SK-N-SH (cell line): ENCODE measurements at regions not wholly inside any gene's neighbourhood (a gene's known extent, or its start where the extent isn't known, plus 50 kb on each side); places are given as distances from the start of the nearest gene placed in this dataset.

ENCODE experiments used
- CTCF ChIA-PET: fragments of 300-600, 350-600 bp; formaldehyde crosslinking; extraction: SDS; loops from one replicate; lab custom pipeline; 2021; lab: Yijun Ruan, JAX
- POLR2A ChIA-PET: fragments of 350-600 bp; sonication (Branson Sonifier 250); formaldehyde crosslinking; extraction: SDS; loops from one replicate; lab custom pipeline; 2020; ENCODE audit warnings: antibody characterized with exemption, inconsistent platforms; lab: Yijun Ruan, JAX
- DNase-seq: peaks from one replicate; pipeline ENCODE4 v3.0.0; 2012
- H2AFZ ChIP-seq: fragments of 200-600 bp; sonication (generic); 2 replicates; pipeline ENCODE4 v1.8.1; 2016; ENCODE audit warnings: antibody characterized with exemption, mild to moderate bottlenecking, low read depth
- H3F3A ChIP-seq: fragments of 200-600 bp; sonication (generic); replicated peaks from 2 replicates; pipeline ENCODE3; 2016; ENCODE audit warnings: antibody characterized with exemption, mild to moderate bottlenecking; ENCODE audit not compliant: insufficient read depth
- H3K27ac ChIP-seq, 2 experiments: fragments of 200-500 bp in 1 of 2; fragments of 200-600 bp in 1 of 2; sonication (Bioruptor generic) in 1 of 2; sonication (generic), shearing (Covaris generic) in 1 of 2; 2 replicates each; pipeline versions ENCODE4 v1.5.1 to v1.6.1; 2014 to 2016; ENCODE audit warnings: low read depth in 2 of 2, inconsistent platforms in 1 of 2, low read length in 1 of 2, mild to moderate bottlenecking in 1 of 2, mixed read lengths in 1 of 2
- H3K27me3 ChIP-seq: fragments of 200-600 bp; sonication (generic), shearing (Covaris generic); 2 replicates; pipeline ENCODE4 v1.6.1; 2016; ENCODE audit warnings: mixed run types; ENCODE audit not compliant: insufficient read depth
- H3K36me3 ChIP-seq, 2 experiments: fragments of 200-500 bp in 1 of 2; fragments of 200-600 bp in 1 of 2; sonication (Bioruptor generic) in 1 of 2; sonication (generic) in 1 of 2; replicated peaks in 1 of 2; 2 replicates each; pipeline versions ENCODE3 to v1.5.1; 2014 to 2016; ENCODE audit warnings: low read length in 1 of 2, mild to moderate bottlenecking in 1 of 2; ENCODE audit not compliant: insufficient read depth in 2 of 2, control insufficient read depth in 1 of 2
- H3K4me1 ChIP-seq, 2 experiments: fragments of 200-500 bp in 1 of 2; fragments of 200-600 bp in 1 of 2; sonication (Bioruptor generic) in 1 of 2; sonication (generic), shearing (Covaris generic) in 1 of 2; 2 replicates each; pipeline versions ENCODE4 v1.5.1 to v1.6.1; 2014 to 2016; ENCODE audit warnings: low read depth in 1 of 2, low read length in 1 of 2, mixed run types in 1 of 2; ENCODE audit not compliant: insufficient read depth in 2 of 2, control insufficient read depth in 1 of 2
- H3K4me2 ChIP-seq: fragments of 200-600 bp; sonication (generic), shearing (Covaris generic); 2 replicates; pipeline ENCODE4 v1.6.1; 2017; ENCODE audit warnings: mixed run types
- H3K4me3 ChIP-seq, 2 experiments: fragments of 200-500 bp in 1 of 2; fragments of 200-600 bp in 1 of 2; sonication (Bioruptor generic) in 1 of 2; sonication (generic), shearing (Covaris generic) in 1 of 2; 2 replicates each; pipeline versions ENCODE4 v1.5.1 to v1.8.1; 2014 to 2016; ENCODE audit warnings: low read depth in 2 of 2, inconsistent platforms in 1 of 2, low read length in 1 of 2, mild to moderate bottlenecking in 1 of 2, mixed read lengths in 1 of 2, moderate library complexity in 1 of 2
- H3K79me2 ChIP-seq: fragments of 200-600 bp; sonication (generic); 2 replicates; pipeline ENCODE4 v1.8.1; 2017; ENCODE audit warnings: mild to moderate bottlenecking; ENCODE audit not compliant: insufficient read depth
- H3K9ac ChIP-seq: fragments of 200-600 bp; sonication (generic); 2 replicates; pipeline ENCODE4 v1.6.1; 2017; ENCODE audit warnings: mixed run types
- H3K9me2 ChIP-seq: fragments of 200-600 bp; sonication (generic); 2 replicates; pipeline ENCODE4 v1.6.1; 2017; ENCODE audit warnings: mixed run types
- H3K9me3 ChIP-seq: fragments of 200-600 bp; sonication (generic); 2 replicates; pipeline ENCODE4 v1.6.1; 2017; ENCODE audit warnings: mixed run types, mild to moderate bottlenecking, moderate library complexity
- H4K20me1 ChIP-seq: fragments of 200-600 bp; sonication (generic); 2 replicates; pipeline ENCODE4 v1.6.1; 2017; ENCODE audit warnings: mild to moderate bottlenecking, mixed run types; ENCODE audit not compliant: insufficient read depth
- CHD2 ChIP-seq: fragments of 150-350 bp; IDR thresholded peaks from 2 replicates; pipeline ENCODE4 v1.6.1; 2018; ENCODE audit warnings: low read length; ENCODE audit not compliant: partially characterized antibody
- EP300 ChIP-seq, 2 experiments: IDR thresholded peaks; 2 replicates each; pipeline versions ENCODE4 v1.4.0 to v1.6.1; 2012; ENCODE audit warnings: borderline replicate concordance in 1 of 2, low read depth in 1 of 2, low read length in 1 of 2
- EZH2phosphoT487 ChIP-seq: fragments of 200-600 bp; sonication (generic); IDR thresholded peaks from 2 replicates; pipeline ENCODE4 v1.6.1; 2017; ENCODE audit warnings: low read depth, mixed run types, mild to moderate bottlenecking, antibody characterized with exemption, moderate library complexity, borderline replicate concordance
- GABPA ChIP-seq: IDR thresholded peaks from 2 replicates; pipeline ENCODE4 v1.4.0; 2012; ENCODE audit warnings: low read depth, mild to moderate bottlenecking
- MAX ChIP-seq: IDR thresholded peaks from 2 replicates; pipeline ENCODE4 v1.4.0; 2012; ENCODE audit warnings: low read depth
- MEF2A ChIP-seq: IDR thresholded peaks from 2 replicates; pipeline ENCODE4 v1.4.0; 2012; ENCODE audit warnings: low read depth, borderline replicate concordance
- NFIC ChIP-seq: IDR thresholded peaks from 2 replicates; pipeline ENCODE4 v1.4.0; 2012; ENCODE audit warnings: borderline replicate concordance
- POLR2AphosphoS5 ChIP-seq: IDR thresholded peaks from 2 replicates; pipeline ENCODE4 v1.6.1; 2012; ENCODE audit warnings: low read depth, low read length
- RFX5 ChIP-seq: IDR thresholded peaks from 2 replicates; pipeline ENCODE4 v1.6.1; 2012; ENCODE audit warnings: mild to moderate bottlenecking, improper control_type of control experiment, low read length
- SIN3A ChIP-seq: IDR thresholded peaks from 2 replicates; pipeline ENCODE4 v1.6.1; 2012; ENCODE audit warnings: low read depth, mild to moderate bottlenecking, low read length, moderate library complexity, borderline replicate concordance
- YY1 ChIP-seq: IDR thresholded peaks from 2 replicates; pipeline ENCODE4 v1.4.0; 2012; ENCODE audit warnings: low read depth, mild to moderate bottlenecking
- WGBS: methylation state at CpG from one replicate; pipeline ENCODE4 v1.1.6; 2017; ENCODE audit warnings: low lambda C conversion rate; 5-methylcytosine and 5-hydroxymethylcytosine counted together
- TF ChIP-seq, protein P1 (sequence below): fragments of 150-350 bp; IDR thresholded peaks from 2 replicates; pipeline ENCODE4 v1.6.1; 2016; ENCODE audit warnings: mild to moderate bottlenecking, low read depth, low read length
- TF ChIP-seq, protein P2 (sequence below): IDR thresholded peaks from 2 replicates; pipeline ENCODE4 v1.6.1; 2012; ENCODE audit warnings: mild to moderate bottlenecking, low read depth, low read length, moderate library complexity

DNA sequence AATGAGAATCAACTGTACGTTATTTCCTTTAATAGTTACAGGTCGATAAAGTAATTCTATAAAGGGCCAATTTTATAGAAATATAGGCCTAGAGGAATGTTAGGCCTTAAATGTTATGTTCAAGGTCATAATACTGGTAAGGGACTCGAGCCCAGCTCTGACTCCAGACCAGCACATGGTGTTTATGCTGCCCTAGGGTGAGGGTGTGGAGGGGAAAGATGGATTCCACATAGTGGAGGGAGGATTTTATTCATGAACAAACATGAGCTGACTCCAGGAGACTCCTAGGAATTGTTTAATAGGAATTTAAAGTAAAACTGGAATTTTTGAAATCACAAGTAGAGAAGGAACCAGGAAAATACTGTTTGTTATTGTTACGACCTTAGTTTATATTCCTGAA, 139.9 kb downstream of the LACC1 start:
- Histone ChIP-seq H3F3A (no peaks in the 10 kb centered on the region), H3K79me2 (no peaks in the 10 kb centered on the region), H3K9me2 (no peaks in the 10 kb centered on the region), H3K4me3 (no peak overlapping the region), H3K27me3 (no peaks in the 10 kb centered on the region), H3K9ac (no peak overlapping the region), H3K9me3 (no peaks in the 10 kb centered on the region)
- 61% methylated on average over 4 of the region's 4 CpGs for WGBS
- TF ChIP-seq GABPA: no peak
- TF ChIP-seq, protein P1, sequence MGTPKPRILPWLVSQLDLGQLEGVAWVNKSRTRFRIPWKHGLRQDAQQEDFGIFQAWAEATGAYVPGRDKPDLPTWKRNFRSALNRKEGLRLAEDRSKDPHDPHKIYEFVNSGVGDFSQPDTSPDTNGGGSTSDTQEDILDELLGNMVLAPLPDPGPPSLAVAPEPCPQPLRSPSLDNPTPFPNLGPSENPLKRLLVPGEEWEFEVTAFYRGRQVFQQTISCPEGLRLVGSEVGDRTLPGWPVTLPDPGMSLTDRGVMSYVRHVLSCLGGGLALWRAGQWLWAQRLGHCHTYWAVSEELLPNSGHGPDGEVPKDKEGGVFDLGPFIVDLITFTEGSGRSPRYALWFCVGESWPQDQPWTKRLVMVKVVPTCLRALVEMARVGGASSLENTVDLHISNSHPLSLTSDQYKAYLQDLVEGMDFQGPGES: no peak
- no peak for TF ChIP-seq SIN3A
- TF ChIP-seq, protein P2, sequence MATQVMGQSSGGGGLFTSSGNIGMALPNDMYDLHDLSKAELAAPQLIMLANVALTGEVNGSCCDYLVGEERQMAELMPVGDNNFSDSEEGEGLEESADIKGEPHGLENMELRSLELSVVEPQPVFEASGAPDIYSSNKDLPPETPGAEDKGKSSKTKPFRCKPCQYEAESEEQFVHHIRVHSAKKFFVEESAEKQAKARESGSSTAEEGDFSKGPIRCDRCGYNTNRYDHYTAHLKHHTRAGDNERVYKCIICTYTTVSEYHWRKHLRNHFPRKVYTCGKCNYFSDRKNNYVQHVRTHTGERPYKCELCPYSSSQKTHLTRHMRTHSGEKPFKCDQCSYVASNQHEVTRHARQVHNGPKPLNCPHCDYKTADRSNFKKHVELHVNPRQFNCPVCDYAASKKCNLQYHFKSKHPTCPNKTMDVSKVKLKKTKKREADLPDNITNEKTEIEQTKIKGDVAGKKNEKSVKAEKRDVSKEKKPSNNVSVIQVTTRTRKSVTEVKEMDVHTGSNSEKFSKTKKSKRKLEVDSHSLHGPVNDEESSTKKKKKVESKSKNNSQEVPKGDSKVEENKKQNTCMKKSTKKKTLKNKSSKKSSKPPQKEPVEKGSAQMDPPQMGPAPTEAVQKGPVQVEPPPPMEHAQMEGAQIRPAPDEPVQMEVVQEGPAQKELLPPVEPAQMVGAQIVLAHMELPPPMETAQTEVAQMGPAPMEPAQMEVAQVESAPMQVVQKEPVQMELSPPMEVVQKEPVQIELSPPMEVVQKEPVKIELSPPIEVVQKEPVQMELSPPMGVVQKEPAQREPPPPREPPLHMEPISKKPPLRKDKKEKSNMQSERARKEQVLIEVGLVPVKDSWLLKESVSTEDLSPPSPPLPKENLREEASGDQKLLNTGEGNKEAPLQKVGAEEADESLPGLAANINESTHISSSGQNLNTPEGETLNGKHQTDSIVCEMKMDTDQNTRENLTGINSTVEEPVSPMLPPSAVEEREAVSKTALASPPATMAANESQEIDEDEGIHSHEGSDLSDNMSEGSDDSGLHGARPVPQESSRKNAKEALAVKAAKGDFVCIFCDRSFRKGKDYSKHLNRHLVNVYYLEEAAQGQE: no peak
- no peak for TF ChIP-seq EP300 (IDR thresholded peaks at IDR 0.05; ENCODE audit: borderline replicate concordance in 1 of 2, low read depth in 1 of 2, low read length in 1 of 2)
- no peak for TF ChIP-seq MEF2A
- no peak for TF ChIP-seq YY1
- no peak for TF ChIP-seq MAX
- TF ChIP-seq, all 33 proteins: peak for 0
- no peaks in the 10 kb centered on the region for H4K20me1 ChIP-seq
- CTCF ChIA-PET: interaction anchor here (1.0 to 1.2 kb wide), 2 partner anchors 23 to 114 kb away, joined by 3 read pairs; no protein-coding TSS in a partner anchor
- no peak for DNase-seq
- H3K4me2 ChIP-seq: no peak overlapping the region
- no peak overlapping the region for H2AFZ ChIP-seq
- H3K27ac ChIP-seq: no peak overlapping the region
- H3K4me1 ChIP-seq: no peaks in the 10 kb centered on the region; a peak in 1 of 4 replicates
- H3K36me3 ChIP-seq: no peaks in the 10 kb centered on the region
- POLR2A ChIA-PET: no interaction called here

- Histone ChIP-seq H3K27me3 (no peaks in the 10 kb centered on the region), H3K27ac (no peak overlapping the region), H3F3A (no peaks in the 10 kb centered on the region), H2AFZ (no peak overlapping the region), H3K36me3 (no peaks in the 10 kb centered on the region), H3K4me3 (no peak overlapping the region), H3K4me1 (no peaks in the 10 kb centered on the region; a peak in 1 of 4 replicates), H3K9me2 (no peaks in the 10 kb centered on the region), H3K9me3 (no peaks in the 10 kb centered on the region), H3K79me2 (no peaks in the 10 kb centered on the region), H3K4me2 (no peak overlapping the region)
- DNase-seq: no peak
- WGBS: 94% methylated on average over 3 of the region's 3 CpGs
- CTCF ChIA-PET: no interaction called here
- TF ChIP-seq POLR2AphosphoS5 (no peak), EZH2phosphoT487 (no peak), RFX5 (no peak), NFIC (no peak), CHD2 (no peak)
- TF ChIP-seq, all 33 proteins: peak for 0
- POLR2A ChIA-PET: no interaction called here
- Histone ChIP-seq H4K20me1 (no peaks in the 10 kb centered on the region), H3K9ac (no peak overlapping the region)
These were observed 141.7 kb downstream of the LACC1 start for GRCh38 chr13:44021422-44021821.
